Memory B cell (primary cell): ENCODE measurements at regions not wholly inside any gene's neighbourhood (a gene's known extent, or its start where the extent isn't known, plus 50 kb on each side); places are given as distances from the start of the nearest gene placed in this dataset.

Experiments used
- ATAC-seq: fragments of 150-1000 bp; cut with Tn5 transposase; 2 replicates; pipeline ENCODE4 v1.10.0; 2021; ENCODE audit warnings: low read depth, mild to moderate bottlenecking, moderate library complexity
- DNase-seq, 2 donors: peaks; one replicate each; pipeline ENCODE4 v3.0.0; 2022; ENCODE audit warnings: low spot score in 2 of 2
- H3K27ac Mint-ChIP-seq: one replicate; pipeline ENCODE4 v1.8.0; 2022; ENCODE audit warnings: mild to moderate bottlenecking, moderate library complexity, mixed read lengths
- H3K27me3 Mint-ChIP-seq: one replicate; pipeline ENCODE4 v1.8.0; 2022; ENCODE audit warnings: mixed read lengths
- H3K36me3 Mint-ChIP-seq: one replicate; pipeline ENCODE4 v1.8.0; 2022; ENCODE audit warnings: mild to moderate bottlenecking, mixed read lengths
- H3K4me1 Mint-ChIP-seq: one replicate; pipeline ENCODE4 v1.8.0; 2022; ENCODE audit warnings: mixed read lengths
- H3K4me3 Mint-ChIP-seq: one replicate; pipeline ENCODE4 v1.8.0; 2022; ENCODE audit warnings: mild to moderate bottlenecking, moderate library complexity, mixed read lengths
- H3K9me3 Mint-ChIP-seq: one replicate; pipeline ENCODE4 v1.8.0; 2022; ENCODE audit warnings: mixed read lengths

DNA sequence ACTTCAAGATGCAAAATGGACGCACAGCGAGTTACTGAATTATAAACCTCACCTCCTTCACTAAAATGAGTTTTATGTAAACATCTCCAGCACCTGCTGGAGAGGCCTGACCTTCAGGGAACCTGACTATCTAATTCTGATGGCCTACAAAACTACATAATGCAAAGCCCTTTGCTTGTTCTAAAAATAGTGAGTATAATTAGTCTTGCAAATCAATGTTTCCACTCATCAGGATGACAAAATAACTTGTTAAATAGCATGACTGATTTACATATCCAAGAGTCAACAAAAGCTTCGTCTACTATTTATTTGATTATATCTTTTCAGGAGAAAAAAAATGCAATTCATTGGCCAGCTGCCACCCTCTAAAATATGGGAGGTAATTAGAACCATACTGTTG is 326.3 kb upstream of the MC4R start:
- Mint-ChIP-seq H3K27ac (no peak overlapping the region), H3K4me3 (no peak overlapping the region)

GRCh38 chr18:60722742-60723141 is 350.2 kb upstream of the MC4R start:
- Mint-ChIP-seq H3K27ac (no peak overlapping the region), H3K4me1 (no peaks in the 10 kb centered on the region), H3K4me3 (no peak overlapping the region), H3K9me3 (no peaks in the 10 kb centered on the region), H3K36me3 (no peaks in the 10 kb centered on the region), H3K27me3 (no peaks in the 10 kb centered on the region)
- ATAC-seq = no peak
- no peak for DNase-seq

More for the DNA sequence above, 326.3 kb upstream of the MC4R start:
- no peaks in the 10 kb centered on the region for H3K27me3 Mint-ChIP-seq
- no peaks in the 10 kb centered on the region for H3K4me1 Mint-ChIP-seq
- DNase-seq = no peak
- no peak for ATAC-seq
- no peaks in the 10 kb centered on the region for H3K36me3 Mint-ChIP-seq
- H3K9me3 Mint-ChIP-seq = no peaks in the 10 kb centered on the region

DNA sequence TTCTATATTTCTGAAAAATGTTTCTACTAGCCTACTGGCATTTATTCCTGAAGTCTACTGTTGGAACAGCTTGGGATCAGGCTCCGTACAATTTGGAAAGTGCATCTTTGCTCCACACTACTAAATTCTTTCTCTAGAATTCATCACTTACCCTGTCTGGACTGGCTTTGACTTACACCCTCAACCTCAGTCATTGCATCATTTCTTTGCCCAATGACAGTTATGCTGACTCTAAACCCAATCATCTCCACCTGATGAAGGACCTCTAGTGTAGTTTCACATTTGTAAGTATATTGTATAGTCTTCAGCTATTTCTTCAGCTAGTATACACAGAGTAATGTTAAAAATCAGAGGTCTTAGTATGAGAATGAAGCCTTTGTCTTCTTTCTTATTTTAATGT is 359.6 kb upstream of the MC4R start:
- ATAC-seq (no peak), DNase-seq (no peak)
- no peaks in the 10 kb centered on the region for H3K27me3 Mint-ChIP-seq
- no peaks in the 10 kb centered on the region for H3K4me1 Mint-ChIP-seq
- H3K4me3 Mint-ChIP-seq = no peak overlapping the region
- H3K36me3 Mint-ChIP-seq = no peaks in the 10 kb centered on the region
- no peak overlapping the region for H3K27ac Mint-ChIP-seq
- H3K9me3 Mint-ChIP-seq = no peaks in the 10 kb centered on the region

DNA sequence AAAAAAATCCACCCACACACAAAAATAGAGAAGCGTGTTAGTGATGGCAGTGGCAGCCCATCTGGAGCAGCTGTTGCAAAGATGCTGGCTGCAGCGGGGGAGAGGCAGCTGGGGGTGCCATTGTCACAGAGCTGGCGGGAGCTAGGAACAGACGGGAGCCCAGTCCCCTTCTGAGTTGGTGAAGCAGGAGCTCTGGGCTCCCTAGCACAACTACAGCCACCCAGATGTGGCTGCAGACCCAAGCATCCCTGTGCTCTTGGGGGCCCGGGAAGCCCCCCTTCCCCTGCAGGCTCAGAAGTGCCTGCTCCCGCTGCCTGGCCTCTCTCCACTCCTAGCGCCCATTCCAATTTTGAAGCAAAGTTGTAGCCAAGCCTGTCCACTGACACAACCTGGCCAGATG is 366.6 kb upstream of the MC4R start:
- DNase-seq = no peak
- no peak for ATAC-seq
- H3K4me3 Mint-ChIP-seq = no peak overlapping the region
- H3K9me3 Mint-ChIP-seq = no peaks in the 10 kb centered on the region
- no peaks in the 10 kb centered on the region for H3K4me1 Mint-ChIP-seq
- no peaks in the 10 kb centered on the region for H3K36me3 Mint-ChIP-seq
- no peaks in the 10 kb centered on the region for H3K27me3 Mint-ChIP-seq
- H3K27ac Mint-ChIP-seq = no peak overlapping the region

GRCh38 chr18:60740313-60740712 is 367.7 kb upstream of the MC4R start:
- DNase-seq = no peak
- Mint-ChIP-seq H3K4me3 (no peak overlapping the region), H3K9me3 (no peaks in the 10 kb centered on the region), H3K27ac (no peak overlapping the region), H3K27me3 (no peaks in the 10 kb centered on the region), H3K4me1 (no peaks in the 10 kb centered on the region), H3K36me3 (no peaks in the 10 kb centered on the region)
- ATAC-seq = no peak

DNA sequence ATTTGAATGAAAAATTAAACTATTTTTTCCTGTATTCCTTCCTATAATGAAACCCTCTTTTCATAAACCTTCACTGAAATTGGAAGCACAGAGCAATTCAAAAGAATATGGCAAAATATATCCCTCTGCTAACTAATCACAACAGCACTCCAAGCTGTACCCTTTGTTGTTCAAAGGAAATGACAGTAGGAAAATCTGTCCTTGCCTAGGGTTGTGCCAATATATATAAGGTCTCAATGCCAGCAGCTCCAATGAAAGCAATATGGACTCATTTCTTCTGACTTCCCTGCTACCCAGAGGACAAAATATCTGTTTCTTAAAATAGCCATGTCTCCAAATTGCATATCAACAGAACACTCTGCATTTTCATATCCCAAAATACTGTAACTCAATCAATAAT is 373.9 kb upstream of the MC4R start:
- no peaks in the 10 kb centered on the region for H3K9me3 Mint-ChIP-seq
- H3K27ac Mint-ChIP-seq = no peak overlapping the region
- DNase-seq = no peak
- no peaks in the 10 kb centered on the region for H3K27me3 Mint-ChIP-seq
- no peaks in the 10 kb centered on the region for H3K36me3 Mint-ChIP-seq
- no peak for ATAC-seq
- no peak overlapping the region for H3K4me3 Mint-ChIP-seq
- no peaks in the 10 kb centered on the region for H3K4me1 Mint-ChIP-seq

- Mint-ChIP-seq H3K9me3 (no peaks in the 10 kb centered on the region), H3K4me1 (no peaks in the 10 kb centered on the region), H3K27ac (no peak overlapping the region), H3K36me3 (no peaks in the 10 kb centered on the region), H3K27me3 (no peaks in the 10 kb centered on the region), H3K4me3 (no peak overlapping the region)
- ATAC-seq (no peak), DNase-seq (no peak)
These were observed 374.3 kb upstream of the MC4R start for GRCh38 chr18:60746919-60747318.

DNA sequence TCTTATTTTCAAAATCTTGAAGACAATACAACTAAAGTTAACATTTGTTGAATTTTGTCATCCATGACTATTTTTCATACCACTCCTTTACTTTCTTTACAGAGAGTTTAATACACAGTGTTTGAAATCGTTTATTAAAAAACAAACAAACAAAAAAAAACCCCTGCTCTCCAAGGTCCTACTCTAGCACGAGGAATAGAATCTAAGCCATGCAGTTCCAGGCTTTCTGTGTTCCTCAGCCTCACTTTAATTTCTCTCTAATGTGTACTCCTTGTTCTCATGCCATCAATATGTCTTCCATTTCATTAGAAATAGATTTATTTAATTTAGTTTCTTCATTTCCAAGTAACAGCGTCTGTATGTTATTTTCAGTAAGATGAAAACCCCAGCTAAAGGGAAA is 381.2 kb upstream of the MC4R start:
- no peaks in the 10 kb centered on the region for H3K9me3 Mint-ChIP-seq
- no peak overlapping the region for H3K4me3 Mint-ChIP-seq
- H3K36me3 Mint-ChIP-seq = no peaks in the 10 kb centered on the region
- no peak for ATAC-seq
- no peaks in the 10 kb centered on the region for H3K27me3 Mint-ChIP-seq
- no peak overlapping the region for H3K27ac Mint-ChIP-seq
- H3K4me1 Mint-ChIP-seq = no peaks in the 10 kb centered on the region
- no peak for DNase-seq

GRCh38 chr18:60754413-60755009 is 381.9 kb upstream of the MC4R start:
- Mint-ChIP-seq H3K4me1 (no peaks in the 10 kb centered on the region), H3K27me3 (no peaks in the 10 kb centered on the region), H3K36me3 (no peaks in the 10 kb centered on the region), H3K9me3 (no peaks in the 10 kb centered on the region), H3K27ac (no peak overlapping the region), H3K4me3 (no peak overlapping the region)
- ATAC-seq = no peak
- no peak for DNase-seq

DNA sequence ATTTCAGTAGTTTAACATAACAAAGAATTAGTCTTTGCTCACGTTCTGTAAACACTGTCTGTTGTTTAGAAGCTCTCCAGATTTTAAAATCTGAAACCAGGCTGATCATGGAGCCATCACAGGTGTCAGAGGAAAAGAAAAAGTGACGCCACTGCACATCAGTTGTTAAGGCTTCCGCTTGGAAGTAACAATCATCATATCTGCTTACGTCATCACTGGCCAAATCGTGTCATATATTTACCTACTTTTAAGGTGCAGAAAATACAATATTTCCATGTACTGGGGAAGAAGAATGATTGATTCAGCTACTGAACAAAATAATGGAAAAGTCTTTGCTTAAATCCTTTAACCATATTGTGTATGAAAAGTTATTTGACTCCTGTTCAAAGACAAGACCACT is 382.6 kb upstream of the MC4R start:
- ATAC-seq (no peak), DNase-seq (no peak)
- H3K27me3 Mint-ChIP-seq = no peaks in the 10 kb centered on the region
- H3K9me3 Mint-ChIP-seq = no peaks in the 10 kb centered on the region
- H3K4me3 Mint-ChIP-seq = no peak overlapping the region
- no peak overlapping the region for H3K27ac Mint-ChIP-seq
- H3K36me3 Mint-ChIP-seq = no peaks in the 10 kb centered on the region
- H3K4me1 Mint-ChIP-seq = no peaks in the 10 kb centered on the region

DNA sequence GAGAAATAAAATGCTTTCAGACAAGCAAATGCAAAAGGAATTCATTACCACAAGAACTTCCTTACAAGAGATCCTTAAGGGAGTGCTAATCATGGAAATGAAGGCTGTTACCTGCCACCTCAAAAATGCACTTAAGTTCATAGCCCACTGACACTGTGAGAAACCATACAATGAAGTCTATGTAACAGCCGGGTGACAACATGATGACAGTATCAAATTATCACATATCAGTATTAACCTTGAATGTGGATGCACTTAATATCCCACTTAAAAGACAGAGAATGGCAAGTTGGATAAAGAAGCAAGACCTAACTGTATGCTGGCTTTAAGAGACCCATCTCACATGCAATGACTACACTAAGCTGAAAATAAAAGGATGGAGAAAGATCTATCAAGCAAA is 403.4 kb upstream of the MC4R start:
- Mint-ChIP-seq H3K27me3 (no peaks in the 10 kb centered on the region), H3K4me1 (no peaks in the 10 kb centered on the region), H3K36me3 (no peaks in the 10 kb centered on the region), H3K9me3 (peaks cover 3% of the 10 kb centered on the region), H3K27ac (no peak overlapping the region), H3K4me3 (no peak overlapping the region)
- ATAC-seq = no peak
- DNase-seq = no peak

- no peak for DNase-seq
- H3K9me3 Mint-ChIP-seq = peaks cover 2% of the 10 kb centered on the region
- ATAC-seq = no peak
- no peaks in the 10 kb centered on the region for H3K36me3 Mint-ChIP-seq
- H3K4me1 Mint-ChIP-seq = no peaks in the 10 kb centered on the region
- H3K27ac Mint-ChIP-seq = no peak overlapping the region
- H3K4me3 Mint-ChIP-seq = no peak overlapping the region
- no peaks in the 10 kb centered on the region for H3K27me3 Mint-ChIP-seq
These were observed 411.6 kb upstream of the MC4R start for GRCh38 chr18:60784161-60784560.

DNA sequence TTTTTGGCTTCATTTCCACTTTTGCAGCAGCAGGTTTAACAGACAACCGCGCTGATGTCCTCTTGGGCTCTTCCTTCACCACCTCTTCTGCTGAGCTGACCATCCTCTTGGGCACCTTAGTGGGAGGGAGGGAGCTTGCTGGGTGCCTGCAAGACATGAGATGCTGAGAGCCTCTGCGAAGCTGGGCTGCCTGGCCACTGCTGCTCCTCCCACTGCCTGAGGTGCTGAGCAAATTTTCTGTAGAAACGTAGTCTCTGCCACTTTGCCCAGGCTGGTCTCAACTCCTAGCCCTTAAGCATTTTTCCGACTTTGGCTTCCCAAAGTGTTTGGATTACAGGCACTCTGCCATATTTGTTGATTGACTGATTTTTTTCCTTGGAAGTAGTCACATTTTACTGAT is 422.2 kb upstream of the MC4R start:
- no peaks in the 10 kb centered on the region for H3K4me1 Mint-ChIP-seq
- peaks cover 2% of the 10 kb centered on the region for H3K9me3 Mint-ChIP-seq
- no peaks in the 10 kb centered on the region for H3K36me3 Mint-ChIP-seq
- H3K27ac Mint-ChIP-seq = no peak overlapping the region
- DNase-seq (no peak), ATAC-seq (no peak)
- no peak overlapping the region for H3K4me3 Mint-ChIP-seq
- H3K27me3 Mint-ChIP-seq = no peaks in the 10 kb centered on the region

GRCh38 chr18:60804415-60804814 is 431.8 kb upstream of the MC4R start:
- Mint-ChIP-seq H3K36me3 (no peaks in the 10 kb centered on the region), H3K4me1 (no peaks in the 10 kb centered on the region), H3K4me3 (no peak overlapping the region), H3K27me3 (no peaks in the 10 kb centered on the region), H3K27ac (no peak overlapping the region), H3K9me3 (peaks cover 4% of the 10 kb centered on the region)
- no peak for ATAC-seq
- DNase-seq = no peak

DNA sequence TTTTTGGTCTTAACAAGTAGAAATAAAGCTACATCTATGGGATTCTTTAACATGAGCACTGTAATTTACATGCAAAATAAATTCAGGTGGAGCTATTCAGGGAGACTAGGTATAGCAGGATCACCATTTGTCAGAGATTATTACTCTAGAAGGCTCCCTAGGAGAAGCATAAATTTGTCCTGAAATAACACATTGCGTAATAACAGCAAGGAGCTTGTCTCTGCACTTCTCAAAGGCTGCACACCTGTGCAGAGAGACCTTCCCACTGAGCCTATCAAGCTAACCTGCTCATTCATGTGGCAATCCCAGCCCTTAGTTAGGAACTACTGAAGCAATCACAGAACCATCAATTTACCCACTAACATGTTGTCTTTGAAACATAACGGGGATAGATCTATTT is 437.4 kb upstream of the MC4R start:
- no peak overlapping the region for H3K27ac Mint-ChIP-seq
- no peaks in the 10 kb centered on the region for H3K36me3 Mint-ChIP-seq
- H3K4me1 Mint-ChIP-seq = no peaks in the 10 kb centered on the region
- ATAC-seq (no peak), DNase-seq (no peak)
- H3K27me3 Mint-ChIP-seq = no peaks in the 10 kb centered on the region
- no peaks in the 10 kb centered on the region for H3K9me3 Mint-ChIP-seq
- no peak overlapping the region for H3K4me3 Mint-ChIP-seq
